K562 (cell line): ENCODE measurements at regions not wholly inside any gene's neighbourhood (a gene's known extent, or its start where the extent isn't known, plus 50 kb on each side); places are given as distances from the start of the nearest gene placed in this dataset.
A peak's percentile ranks its signal among the peaks of the same experiment; 100 is the strongest.

Experiments used
- ATAC-seq: fragments of 200-7000 bp; cut with Tn5 transposase; 3 replicates; pipeline ENCODE4 v1.9.1; 2020; ENCODE audit warnings: moderate library complexity
- BruUV-seq: library from RNA; stranded (reverse); fragments of 400-500 nt; replicated peaks from 2 replicates; lab custom pipeline; 2021; lab: Mats Ljungman, UMichigan
- CTCF ChIA-PET: fragments of 300-600 bp; formaldehyde crosslinking; extraction: SDS; loops from one replicate; lab custom pipeline; 2021; ENCODE audit warnings: low intra/inter-chr PET ratio; lab: Yijun Ruan, JAX
- POLR2A ChIA-PET: fragments of 300-600, 350-650 bp; sonication (Branson Sonifier 250); formaldehyde crosslinking; extraction: SDS; loops from one replicate; lab custom pipeline; 2021; ENCODE audit warnings: antibody characterized with exemption, inconsistent platforms; lab: Yijun Ruan, JAX
- DNase-seq, 4 experiments: peaks; one replicate each; pipeline versions ENCODE4 v3.0.0 to v3.0.0-alpha.2; 2011 to 2018; ENCODE audit warnings: low spot score in 3 of 4, mixed read lengths in 3 of 4; ENCODE audit errors: extremely low read depth in 1 of 4
- FAIRE-seq: peaks from 2 replicates; lab custom pipeline; 2011; peaks lifted over from hg19 to GRCh38; lab: Jason Lieb, UNC
- H2AFZ ChIP-seq: 2 replicates; pipeline ENCODE4 v1.6.0; 2011; ENCODE audit warnings: low read depth, low read length, control low read depth, inconsistent platforms
- H3K27ac ChIP-seq: fragments of 200-600 bp; 3 replicates; pipeline ENCODE4 v1.8.0; 2011; ENCODE audit warnings: low read depth, mild to moderate bottlenecking, control low read depth, inconsistent platforms, low read length, moderate library complexity, mixed read lengths; ENCODE audit errors: extremely low read depth
- H3K27me3 ChIP-seq, 2 experiments: fragments of 300-600 bp in 1 of 2; 2 replicates in 1 of 2; 3 replicates in 1 of 2; pipeline versions ENCODE4 v1.6.0 to v1.8.0; 2011; ENCODE audit warnings: inconsistent platforms in 2 of 2, low read length in 2 of 2, mild to moderate bottlenecking in 1 of 2, mixed read lengths in 1 of 2, moderate library complexity in 1 of 2; ENCODE audit not compliant: control insufficient read depth in 2 of 2, insufficient read depth in 2 of 2
- H3K36me3 ChIP-seq: fragments of 300-600 bp; 3 replicates; pipeline ENCODE4 v1.8.0; 2011; ENCODE audit warnings: mild to moderate bottlenecking, low read length, inconsistent platforms; ENCODE audit not compliant: control insufficient read depth, insufficient read depth
- H3K4me1 ChIP-seq, 2 experiments: fragments of 200-600 bp in 1 of 2; replicated peaks in 1 of 2; 2 replicates in 1 of 2; 3 replicates in 1 of 2; pipeline versions ENCODE4 v1.5.1 to v1.8.0; 2011; ENCODE audit warnings: inconsistent platforms in 2 of 2, low read length in 2 of 2, mild to moderate bottlenecking in 1 of 2, mixed read lengths in 1 of 2, moderate library complexity in 1 of 2; ENCODE audit not compliant: control insufficient read depth in 2 of 2, insufficient read depth in 2 of 2
- H3K4me2 ChIP-seq: 2 replicates; pipeline ENCODE4 v1.6.1; 2011; ENCODE audit warnings: low read length, control low read depth, inconsistent platforms, mixed read lengths; ENCODE audit not compliant: insufficient read depth
- H3K4me3 ChIP-seq: fragments of 200-600 bp; sonication (generic), shearing (Covaris generic); 2 replicates; pipeline ENCODE4 v1.5.1; 2016; ENCODE audit warnings: control low read depth, inconsistent platforms
- H3K79me2 ChIP-seq: fragments of 200-600 bp; 3 replicates; pipeline ENCODE4 v1.8.0; 2011; ENCODE audit warnings: low read length, inconsistent platforms; ENCODE audit not compliant: control insufficient read depth, insufficient read depth
- H3K9ac ChIP-seq, 2 experiments: 2 replicates each; pipeline versions ENCODE4 v1.6.0 to v1.6.1; 2011; ENCODE audit warnings: low read depth in 2 of 2, low read length in 2 of 2, control low read depth in 1 of 2, inconsistent platforms in 1 of 2, mild to moderate bottlenecking in 1 of 2, mixed read lengths in 1 of 2; ENCODE audit not compliant: insufficient read depth in 1 of 2
- H3K9me1 ChIP-seq: one replicate; pipeline ENCODE4 v1.6.0; 2011; ENCODE audit warnings: inconsistent platforms, mild to moderate bottlenecking, low read length, moderate library complexity; ENCODE audit not compliant: control insufficient read depth, insufficient read depth
- H3K9me3 ChIP-seq: replicated peaks from 2 replicates; pipeline ENCODE4 v1.5.1; 2011; ENCODE audit warnings: low read depth, low read length, inconsistent platforms; ENCODE audit not compliant: control insufficient read depth, insufficient read depth
- H4K20me1 ChIP-seq: replicated peaks from 2 replicates; pipeline ENCODE4 v1.6.1; 2011; ENCODE audit warnings: low read length, inconsistent platforms, mixed read lengths; ENCODE audit not compliant: control insufficient read depth, insufficient read depth
- ARHGAP35 ChIP-seq: fragments of 450-650 bp; IDR thresholded peaks from 2 replicates; pipeline ENCODE4 v1.6.1; 2018; ENCODE audit not compliant: partially characterized antibody
- CUX1 ChIP-seq: fragments of 200-800 bp; sonication (Bioruptor generic); IDR thresholded peaks from 2 replicates; pipeline ENCODE4 v1.6.1; 2016; ENCODE audit warnings: missing genetic modification characterization, missing compliant biosample characterization
- HIVEP1 ChIP-seq: fragments of 250-450 bp; sonication (Bioruptor Pico); IDR thresholded peaks from 2 replicates; pipeline ENCODE4 v1.4.0; 2020; ENCODE audit warnings: mild to moderate bottlenecking
- LCOR ChIP-seq: sonication (generic); formaldehyde crosslinking; IDR thresholded peaks from 2 replicates; pipeline ENCODE4 v1.8.0; 2022; ENCODE audit warnings: mild to moderate bottlenecking, missing genetic modification reagents
- MTA3 ChIP-seq: fragments of 450-650 bp; formaldehyde crosslinking; IDR thresholded peaks from 2 replicates; pipeline ENCODE4 v1.6.1; 2017; ENCODE audit warnings: mild to moderate bottlenecking, borderline replicate concordance
- PHF8 ChIP-seq: fragments of 200-600 bp; sonication (generic); IDR thresholded peaks from 2 replicates; pipeline ENCODE4 v1.6.1; 2012; ENCODE audit warnings: mixed run types, mild to moderate bottlenecking, inconsistent platforms, low read length, moderate library complexity, borderline replicate concordance
- POLR2G ChIP-seq: fragments of 200-400 bp; formaldehyde crosslinking; IDR thresholded peaks from 2 replicates; pipeline ENCODE4 v1.6.1; 2017; ENCODE audit warnings: low read depth, mild to moderate bottlenecking, antibody characterized with exemption, low read length, moderate library complexity
- ZNF165 ChIP-seq: fragments of 250-450 bp; sonication (Bioruptor Pico); IDR thresholded peaks from 2 replicates; pipeline ENCODE4 v1.4.0; 2020; ENCODE audit warnings: borderline replicate concordance
- ZNF830 ChIP-seq: fragments of 250-450 bp; sonication (Bioruptor Pico); IDR thresholded peaks from 2 replicates; pipeline ENCODE4 v1.5.0; 2021; ENCODE audit warnings: mild to moderate bottlenecking
- whole genome bisulfite sequencing: fragments of 100-300 bp; shearing (Covaris generic); methylation state at CpG from one replicate; pipeline ENCODE4 v1.1.6; 2016; ENCODE audit warnings: low coverage, mixed read lengths; ENCODE audit not compliant: insufficient coverage; ENCODE audit errors: missing lambda C conversion rate; 5-methylcytosine and 5-hydroxymethylcytosine counted together
- in situ Hi-C: fragments of 300-500 bp; cut with MboI; formaldehyde crosslinking; loops from 4 replicates; pipeline ENCODE4 v1.15.0; 2018; ENCODE audit warnings: inconsistent platforms, mixed read lengths
- intact Hi-C: fragments of 100-400 bp; cut with micrococcal nuclease; formaldehyde crosslinking; loops from 2 replicates; pipeline ENCODE4 v1.14.2; 2022
- TF ChIP-seq, protein P1 (sequence below): fragments of 450-650 bp; formaldehyde crosslinking; IDR thresholded peaks from 2 replicates; pipeline ENCODE4 v1.4.0; 2020; ENCODE audit warnings: mild to moderate bottlenecking

DNA sequence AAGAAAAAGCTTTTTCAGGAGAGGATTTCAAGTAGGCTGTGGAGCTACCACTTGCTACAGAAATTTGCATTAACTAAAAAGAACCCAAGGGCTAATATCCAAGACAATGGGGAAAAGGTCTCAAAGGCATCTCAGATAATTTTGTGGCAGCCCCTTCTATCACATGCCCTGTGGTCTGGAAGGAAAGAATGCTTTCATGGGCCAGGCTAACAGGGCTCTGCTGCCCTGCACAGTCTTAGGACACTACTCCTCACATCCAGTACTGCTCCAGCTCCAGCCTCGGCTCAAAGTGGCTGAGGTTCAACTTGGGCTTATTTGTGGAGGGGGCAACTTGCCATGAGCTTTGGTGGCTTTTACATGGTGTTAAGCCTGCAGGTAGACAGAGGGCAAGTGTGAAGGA lies 1150.3 kb downstream of the CNTNAP5 start (continued):
- no peak for TF ChIP-seq CUX1 (CRISPR knock-in tag)
- TF ChIP-seq, protein P1, sequence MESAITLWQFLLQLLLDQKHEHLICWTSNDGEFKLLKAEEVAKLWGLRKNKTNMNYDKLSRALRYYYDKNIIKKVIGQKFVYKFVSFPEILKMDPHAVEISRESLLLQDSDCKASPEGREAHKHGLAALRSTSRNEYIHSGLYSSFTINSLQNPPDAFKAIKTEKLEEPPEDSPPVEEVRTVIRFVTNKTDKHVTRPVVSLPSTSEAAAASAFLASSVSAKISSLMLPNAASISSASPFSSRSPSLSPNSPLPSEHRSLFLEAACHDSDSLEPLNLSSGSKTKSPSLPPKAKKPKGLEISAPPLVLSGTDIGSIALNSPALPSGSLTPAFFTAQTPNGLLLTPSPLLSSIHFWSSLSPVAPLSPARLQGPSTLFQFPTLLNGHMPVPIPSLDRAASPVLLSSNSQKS (CRISPR knock-in tag) = no peak

- TF ChIP-seq LCOR (CRISPR knock-in tag) (no peak), ZNF830 (CRISPR knock-in tag) (no peak), HIVEP1 (CRISPR knock-in tag) (no peak), ZNF165 (CRISPR knock-in tag) (no peak), POLR2G (no peak), ARHGAP35 (no peak), PHF8 (no peak), MTA3 (no peak)
- no peak for ATAC-seq
- no peak overlapping the region for H2AFZ ChIP-seq
- intact Hi-C loops (no loop called here), in situ Hi-C loops (no loop called here)
- H3K79me2 ChIP-seq = no peaks in the 10 kb centered on the region
- FAIRE-seq = no peak
- no peak overlapping the region for H3K4me2 ChIP-seq
- no peaks in the 10 kb centered on the region for H3K9me1 ChIP-seq
- no peak overlapping the region for H3K27ac ChIP-seq
- no peaks in the 10 kb centered on the region for H4K20me1 ChIP-seq
- H3K36me3 ChIP-seq = no peaks in the 10 kb centered on the region
- no TSS peak for BruUV-seq
- no peaks in the 10 kb centered on the region for H3K4me1 ChIP-seq
- peak in 1 of 4 experiments; percentile 0 for DNase-seq
- POLR2A ChIA-PET = no interaction called here
- no peaks in the 10 kb centered on the region for H3K27me3 ChIP-seq
- 0% methylated on average over 5 of the region's 5 CpGs for WGBS
- CTCF ChIA-PET = no interaction called here
- no peaks in the 10 kb centered on the region; the same call in 1 of the 2 replicates for H3K9me3 ChIP-seq
- no peak overlapping the region for H3K4me3 ChIP-seq
- no peak overlapping the region for H3K9ac ChIP-seq
Observed at GRCh38 chr2:125185691-125186270, 1160.7 kb downstream of the CNTNAP5 start.
